WERI-Rb-1 (cell line): ENCODE measurements at regions not wholly inside any gene's neighbourhood (a gene's known extent, or its start where the extent isn't known, plus 50 kb on each side); places are given as distances from the start of the nearest gene placed in this dataset.

Experiments used
- DNase-seq: peaks from one replicate; pipeline ENCODE4 v3.0.0-alpha.2; 2020
- H3K27ac ChIP-seq: fragments of 250-450 bp; sonication (Bioruptor Pico); 2 replicates; pipeline ENCODE4 v1.5.1; 2020; ENCODE audit warnings: mild to moderate bottlenecking, moderate library complexity
- H3K27me3 ChIP-seq: fragments of 250-450 bp; sonication (Bioruptor Pico); 2 replicates; pipeline ENCODE4 v1.5.1; 2021; ENCODE audit warnings: mild to moderate bottlenecking, low read depth, moderate library complexity; ENCODE audit not compliant: insufficient read depth, severe bottlenecking
- H3K36me3 ChIP-seq: fragments of 250-450 bp; sonication (Bioruptor Pico); 2 replicates; pipeline ENCODE4 v1.5.1; 2020; ENCODE audit warnings: mild to moderate bottlenecking, moderate library complexity
- H3K4me3 ChIP-seq: 2 replicates; pipeline ENCODE4 v1.5.1; 2011; ENCODE audit warnings: low read depth, mild to moderate bottlenecking, control low read depth, low read length
- H3K9me3 ChIP-seq: fragments of 250-450 bp; sonication (Bioruptor Pico); 2 replicates; pipeline ENCODE4 v1.5.1; 2021; ENCODE audit warnings: mild to moderate bottlenecking, moderate library complexity; ENCODE audit not compliant: severe bottlenecking
- CTCF ChIP-seq: IDR thresholded peaks from 2 replicates; pipeline ENCODE4 v1.5.1; 2011; ENCODE audit warnings: low read depth, mild to moderate bottlenecking, control low read depth, inconsistent platforms, low read length

GRCh38 chr5:66517351-66517750 lies 78.8 kb upstream of the MAST4 start:
- no peak for TF ChIP-seq CTCF
- H3K9me3 ChIP-seq: peaks cover 6% of the 10 kb centered on the region
- no peak overlapping the region for H3K4me3 ChIP-seq
- no peaks in the 10 kb centered on the region for H3K27me3 ChIP-seq
- DNase-seq: no peak
- H3K36me3 ChIP-seq: no peaks in the 10 kb centered on the region
- H3K27ac ChIP-seq: no peak overlapping the region

- no peak for DNase-seq
- no peaks in the 10 kb centered on the region for H3K27me3 ChIP-seq
- H3K36me3 ChIP-seq: no peaks in the 10 kb centered on the region
- H3K4me3 ChIP-seq: no peak overlapping the region
- peaks cover 6% of the 10 kb centered on the region for H3K9me3 ChIP-seq
- H3K27ac ChIP-seq: no peak overlapping the region
- TF ChIP-seq CTCF: no peak
Observed at GRCh38 chr5:66518052-66518451, 78.1 kb upstream of the MAST4 start.

GRCh38 chr5:66518753-66519152 lies 77.4 kb upstream of the MAST4 start:
- DNase-seq: no peak
- peaks cover 6% of the 10 kb centered on the region for H3K9me3 ChIP-seq
- no peaks in the 10 kb centered on the region for H3K36me3 ChIP-seq
- H3K27ac ChIP-seq: no peak overlapping the region
- no peak overlapping the region for H3K4me3 ChIP-seq
- no peaks in the 10 kb centered on the region for H3K27me3 ChIP-seq
- TF ChIP-seq CTCF: no peak

GRCh38 chr5:66519626-66520025 lies 76.6 kb upstream of the MAST4 start:
- H3K9me3 ChIP-seq: peaks cover 6% of the 10 kb centered on the region
- no peak for TF ChIP-seq CTCF
- H3K36me3 ChIP-seq: no peaks in the 10 kb centered on the region
- H3K27ac ChIP-seq: no peak overlapping the region
- no peaks in the 10 kb centered on the region for H3K27me3 ChIP-seq
- H3K4me3 ChIP-seq: no peak overlapping the region
- DNase-seq: no peak

- no peak for TF ChIP-seq CTCF
- Histone ChIP-seq H3K4me3 (no peak overlapping the region), H3K9me3 (peaks cover 6% of the 10 kb centered on the region), H3K27ac (no peak overlapping the region), H3K27me3 (no peaks in the 10 kb centered on the region), H3K36me3 (no peaks in the 10 kb centered on the region)
- no peak for DNase-seq
Observed at GRCh38 chr5:66520854-66521253, 75.3 kb upstream of the MAST4 start.

- no peak for DNase-seq
- Histone ChIP-seq H3K9me3 (no peaks in the 10 kb centered on the region), H3K27me3 (no peaks in the 10 kb centered on the region), H3K27ac (no peak overlapping the region), H3K4me3 (no peak overlapping the region), H3K36me3 (no peaks in the 10 kb centered on the region)
- no peak for TF ChIP-seq CTCF
Observed at GRCh38 chr5:66527478-66528035, 68.6 kb upstream of the MAST4 start.
